HCT116 (cell line): ENCODE measurements at regions not wholly inside any gene's neighbourhood (a gene's known extent, or its start where the extent isn't known, plus 50 kb on each side); places are given as distances from the start of the nearest gene placed in this dataset.

Experiments
- ATAC-seq: fragments of 200-7000 bp; cut with Tn5 transposase; 2 replicates; pipeline ENCODE4 v1.9.1; 2020; ENCODE audit warnings: mild to moderate bottlenecking, moderate library complexity
- BruUV-seq: library from RNA; stranded (reverse); fragments of 400-500 nt; replicated peaks from 2 replicates; lab custom pipeline; 2021; lab: Mats Ljungman, UMichigan
- CTCF ChIA-PET: fragments of 300-600 bp; sonication (Branson Sonifier 250); formaldehyde crosslinking; loops from one replicate; lab custom pipeline; 2021; ENCODE audit warnings: antibody characterized with exemption; lab: Charles Lee
- POLR2A ChIA-PET: fragments of 300-600, 350-600 bp; sonication (Branson Sonifier 250); formaldehyde crosslinking; loops from one replicate; lab custom pipeline; 2021; ENCODE audit warnings: antibody characterized with exemption; lab: Charles Lee
- RAD21 ChIA-PET, 2 experiments: fragments of 300-600 bp; sonication (Branson Sonifier 250); formaldehyde crosslinking; loops; one replicate each; lab custom pipeline; 2023; ENCODE audit warnings: low total read pairs in 2 of 2; ENCODE audit not compliant: uncharacterized antibody in 2 of 2, unreplicated experiment in 2 of 2, low non-redundant PET in 1 of 2; lab: Charles Lee
- DNase-seq: peaks from one replicate; pipeline ENCODE4 v3.0.0-alpha.2; 2010; ENCODE audit warnings: low read depth, low spot score
- H2AFZ ChIP-seq: fragments of 200-600 bp; shearing (Covaris generic), sonication (generic); 2 replicates; pipeline ENCODE4 v1.6.1; 2017; ENCODE audit warnings: low read depth, mixed run types, mixed read lengths, antibody characterized with exemption, low read length; ENCODE audit not compliant: poor library complexity, severe bottlenecking
- H3K27ac ChIP-seq: 2 replicates; pipeline ENCODE4 v1.5.1; 2012; ENCODE audit warnings: low read depth, low read length
- H3K27me3 ChIP-seq: fragments of 200-600 bp; sonication (generic); 2 replicates; pipeline ENCODE4 v1.6.1; 2016; ENCODE audit warnings: mixed run types, low read length, mixed read lengths; ENCODE audit not compliant: insufficient read depth
- H3K36me3 ChIP-seq, 2 experiments: fragments of 200-500 bp in 1 of 2; fragments of 200-600 bp in 1 of 2; sonication (Bioruptor generic) in 1 of 2; sonication (generic) in 1 of 2; 2 replicates each; pipeline versions ENCODE4 v1.5.1 to v1.6.1; 2014 to 2016; ENCODE audit warnings: low read length in 2 of 2, inconsistent platforms in 1 of 2, mixed read lengths in 1 of 2, mixed run types in 1 of 2; ENCODE audit not compliant: insufficient read depth in 2 of 2, control insufficient read depth in 1 of 2
- H3K4me1 ChIP-seq, 2 experiments: fragments of 200-600 bp in 1 of 2; sonication (generic) in 1 of 2; 2 replicates each; pipeline versions ENCODE4 v1.5.1 to v1.6.1; 2012 to 2017; ENCODE audit warnings: low read length in 2 of 2, inconsistent platforms in 1 of 2, mild to moderate bottlenecking in 1 of 2, mixed read lengths in 1 of 2, mixed run types in 1 of 2, moderate library complexity in 1 of 2; ENCODE audit not compliant: insufficient read depth in 2 of 2, control insufficient read depth in 1 of 2
- H3K4me2 ChIP-seq: fragments of 200-600 bp; sonication (generic); 2 replicates; pipeline ENCODE4 v1.6.1; 2017; ENCODE audit warnings: mixed run types, low read length, mixed read lengths
- H3K4me3 ChIP-seq, 2 experiments: fragments of 200-600 bp in 1 of 2; sonication (generic) in 1 of 2; replicated peaks in 1 of 2; 2 replicates each; pipeline ENCODE4 v1.5.1; 2011 to 2016; ENCODE audit warnings: low read length in 2 of 2, control low read depth in 1 of 2, low read depth in 1 of 2, mild to moderate bottlenecking in 1 of 2, mixed read lengths in 1 of 2, mixed run types in 1 of 2
- H3K79me2 ChIP-seq: fragments of 200-600 bp; sonication (generic); 2 replicates; pipeline ENCODE4 v1.6.1; 2017; ENCODE audit warnings: mild to moderate bottlenecking, mixed run types, low read length, moderate library complexity, mixed read lengths; ENCODE audit not compliant: insufficient read depth
- H3K9ac ChIP-seq: fragments of 200-600 bp; sonication (generic); 2 replicates; pipeline ENCODE4 v1.6.1; 2016; ENCODE audit warnings: low read length, mixed read lengths
- H3K9me2 ChIP-seq: fragments of 200-600 bp; sonication (generic), shearing (Covaris generic); 2 replicates; pipeline ENCODE4 v1.6.1; 2017; ENCODE audit warnings: mixed run types, mild to moderate bottlenecking, moderate library complexity; ENCODE audit not compliant: insufficient read depth
- H3K9me3 ChIP-seq, 2 experiments: fragments of 200-500 bp in 1 of 2; fragments of 200-600 bp in 1 of 2; sonication (Bioruptor generic) in 1 of 2; sonication (generic) in 1 of 2; 2 replicates each; pipeline ENCODE4 v1.6.1; 2014 to 2017; ENCODE audit warnings: low read length in 2 of 2, mixed read lengths in 2 of 2, inconsistent platforms in 1 of 2, low read depth in 1 of 2, mild to moderate bottlenecking in 1 of 2, mixed run types in 1 of 2, moderate library complexity in 1 of 2; ENCODE audit not compliant: control insufficient read depth in 1 of 2, insufficient read depth in 1 of 2
- H4K20me1 ChIP-seq: fragments of 200-600 bp; sonication (generic), shearing (Covaris generic); 2 replicates; pipeline ENCODE4 v1.6.1; 2017; ENCODE audit warnings: mixed run types, mild to moderate bottlenecking, moderate library complexity; ENCODE audit not compliant: insufficient read depth
- CBX3 ChIP-seq: IDR thresholded peaks from 2 replicates; pipeline ENCODE4 v1.6.1; 2012; ENCODE audit warnings: low read depth
- EGR1 ChIP-seq: IDR thresholded peaks from 2 replicates; pipeline ENCODE4 v1.6.1; 2012; ENCODE audit warnings: low read depth
- ELF1 ChIP-seq: IDR thresholded peaks from 2 replicates; pipeline ENCODE4 v1.6.1; 2012; ENCODE audit warnings: low read depth, borderline replicate concordance
- EZH2 ChIP-seq: fragments of 200-600 bp; sonication (generic); IDR thresholded peaks from 2 replicates; pipeline ENCODE4 v1.6.1; 2017; ENCODE audit warnings: antibody characterized with exemption, mixed run types
- EZH2phosphoT487 ChIP-seq: fragments of 200-600 bp; IDR thresholded peaks from 2 replicates; pipeline ENCODE4 v1.6.1; 2018; ENCODE audit warnings: antibody characterized with exemption, borderline replicate concordance
- FOSL1 ChIP-seq: IDR thresholded peaks from 2 replicates; pipeline ENCODE4 v1.6.1; 2012; ENCODE audit warnings: low read depth
- JUND ChIP-seq: IDR thresholded peaks from 2 replicates; pipeline ENCODE4 v1.6.1; 2012
- POLR2A ChIP-seq: IDR thresholded peaks from 2 replicates; pipeline ENCODE4 v1.7.0; 2011; ENCODE audit warnings: borderline replicate concordance; ENCODE audit not compliant: insufficient read depth, insufficient read length; ENCODE audit errors: extremely low read depth
- POLR2AphosphoS5 ChIP-seq: IDR thresholded peaks from 2 replicates; pipeline ENCODE4 v1.6.1; 2011; ENCODE audit warnings: mild to moderate bottlenecking, low read depth, low read length, moderate library complexity
- RAD21 ChIP-seq: IDR thresholded peaks from 2 replicates; pipeline ENCODE4 v1.6.1; 2012; ENCODE audit warnings: low read depth, mild to moderate bottlenecking
- SIN3A ChIP-seq: IDR thresholded peaks from 2 replicates; pipeline ENCODE4 v1.6.1; 2012; ENCODE audit warnings: low read depth
- SRF ChIP-seq: IDR thresholded peaks from 2 replicates; pipeline ENCODE4 v1.6.1; 2012; ENCODE audit warnings: low read depth
- TCF7L2 ChIP-seq: IDR thresholded peaks from 2 replicates; pipeline ENCODE4 v1.7.0; 2011; ENCODE audit warnings: borderline replicate concordance, inconsistent platforms; ENCODE audit not compliant: insufficient read depth, insufficient read length; ENCODE audit errors: extremely low read depth
- YY1 ChIP-seq: IDR thresholded peaks from 2 replicates; pipeline ENCODE4 v1.6.1; 2011; ENCODE audit warnings: low read length, low read depth, moderate library complexity, mild to moderate bottlenecking; ENCODE audit not compliant: insufficient replicate concordance; ENCODE audit errors: extremely low read depth
- ZFX ChIP-seq: fragments of 450-650 bp; IDR thresholded peaks from 2 replicates; pipeline ENCODE4 v1.6.1; 2017
- ZNF274 ChIP-seq: fragments of 200-500 bp; sonication (Bioruptor generic); IDR thresholded peaks from 2 replicates; pipeline ENCODE4 v1.6.1; 2014; ENCODE audit warnings: mild to moderate bottlenecking, low read depth, low read length, inconsistent platforms
- intact Hi-C: fragments of 100-400 bp; cut with micrococcal nuclease; formaldehyde crosslinking; loops from 2 replicates; pipeline ENCODE4 v1.10.0; 2022
- TF ChIP-seq, protein P1 (sequence below), 3 experiments: fragments of 200-600 bp in 1 of 3; sonication (generic) in 1 of 3; IDR thresholded peaks in 2 of 3; conservative IDR thresholded peaks in 1 of 3; 2 replicates each; pipeline ENCODE4 v1.5.1; 2012 to 2017; ENCODE audit warnings: low read depth in 2 of 3, low read length in 2 of 3, antibody characterized with exemption in 1 of 3, borderline replicate concordance in 1 of 3, control low read depth in 1 of 3, mild to moderate bottlenecking in 1 of 3, mixed read lengths in 1 of 3, mixed run types in 1 of 3, moderate library complexity in 1 of 3; ENCODE audit not compliant: insufficient read depth in 1 of 3
- TF ChIP-seq, protein P2 (sequence below): IDR thresholded peaks from 2 replicates; pipeline ENCODE4 v1.6.1; 2011; ENCODE audit warnings: mild to moderate bottlenecking, low read length, moderate library complexity; ENCODE audit not compliant: insufficient replicate concordance; ENCODE audit errors: extremely low read depth
- TF ChIP-seq, protein P3 (sequence below): IDR thresholded peaks from 2 replicates; pipeline ENCODE4 v1.6.1; 2012

DNA sequence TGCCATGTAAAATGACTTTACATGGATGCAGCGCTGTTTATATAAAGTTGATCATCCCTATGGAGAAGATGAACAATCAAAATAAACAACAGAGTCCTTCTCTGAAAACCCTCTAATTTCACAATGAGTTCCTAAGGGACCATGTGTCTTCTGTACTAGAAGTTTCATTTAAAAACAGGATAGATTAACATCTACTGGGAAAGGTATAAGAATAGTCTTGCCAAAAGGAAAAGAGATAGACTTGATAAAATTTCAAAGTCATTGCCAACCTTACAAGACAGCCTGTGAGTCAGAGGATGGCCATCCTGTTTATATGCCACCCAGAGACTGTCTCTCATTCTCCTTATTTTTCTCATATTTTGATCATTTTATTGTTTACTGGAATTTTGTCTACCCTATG lies 367.1 kb upstream of the PDE4D start:
- Histone ChIP-seq H3K79me2 (no peaks in the 10 kb centered on the region), H4K20me1 (no peaks in the 10 kb centered on the region; the same call in 1 of the 2 replicates), H3K36me3 (no peaks in the 10 kb centered on the region), H3K4me1 (no peaks in the 10 kb centered on the region), H3K9ac (no peak overlapping the region), H3K9me3 (no peaks in the 10 kb centered on the region), H2AFZ (no peak overlapping the region), H3K4me2 (no peak overlapping the region), H3K9me2 (no peaks in the 10 kb centered on the region), H3K4me3 (no peak overlapping the region), H3K27me3 (peaks cover 38% of the 10 kb centered on the region), H3K27ac (no peak overlapping the region)
- no peak for ATAC-seq
- DNase-seq: no peak
- intact Hi-C loops: no loop called here
- no TSS peak for BruUV-seq
- ChIA-PET POLR2A (no interaction called here), RAD21 (no interaction called here), CTCF (no interaction called here)
- no peak for TF ChIP-seq CBX3
- no peak for TF ChIP-seq JUND
- no peak for TF ChIP-seq ZNF274
- TF ChIP-seq ZFX: no peak
- TF ChIP-seq ELF1: no peak
- no peak for TF ChIP-seq FOSL1
- TF ChIP-seq RAD21: no peak
- TF ChIP-seq SIN3A: no peak
- no peak for TF ChIP-seq TCF7L2
- no peak for TF ChIP-seq SRF
- no peak for TF ChIP-seq POLR2A
- TF ChIP-seq, protein P1, sequence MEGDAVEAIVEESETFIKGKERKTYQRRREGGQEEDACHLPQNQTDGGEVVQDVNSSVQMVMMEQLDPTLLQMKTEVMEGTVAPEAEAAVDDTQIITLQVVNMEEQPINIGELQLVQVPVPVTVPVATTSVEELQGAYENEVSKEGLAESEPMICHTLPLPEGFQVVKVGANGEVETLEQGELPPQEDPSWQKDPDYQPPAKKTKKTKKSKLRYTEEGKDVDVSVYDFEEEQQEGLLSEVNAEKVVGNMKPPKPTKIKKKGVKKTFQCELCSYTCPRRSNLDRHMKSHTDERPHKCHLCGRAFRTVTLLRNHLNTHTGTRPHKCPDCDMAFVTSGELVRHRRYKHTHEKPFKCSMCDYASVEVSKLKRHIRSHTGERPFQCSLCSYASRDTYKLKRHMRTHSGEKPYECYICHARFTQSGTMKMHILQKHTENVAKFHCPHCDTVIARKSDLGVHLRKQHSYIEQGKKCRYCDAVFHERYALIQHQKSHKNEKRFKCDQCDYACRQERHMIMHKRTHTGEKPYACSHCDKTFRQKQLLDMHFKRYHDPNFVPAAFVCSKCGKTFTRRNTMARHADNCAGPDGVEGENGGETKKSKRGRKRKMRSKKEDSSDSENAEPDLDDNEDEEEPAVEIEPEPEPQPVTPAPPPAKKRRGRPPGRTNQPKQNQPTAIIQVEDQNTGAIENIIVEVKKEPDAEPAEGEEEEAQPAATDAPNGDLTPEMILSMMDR (IDR thresholded peaks at IDR 0.05 in 2 of 3, conservative IDR thresholded peaks at IDR 0.05 in 1 of 3; ENCODE audit: borderline replicate concordance in 1 of 3, insufficient read depth in 1 of 3, low read depth in 2 of 3, low read length in 2 of 3): no peak
- no peak for TF ChIP-seq YY1
- TF ChIP-seq POLR2AphosphoS5: no peak
- no peak for TF ChIP-seq EZH2phosphoT487
- TF ChIP-seq, protein P2, sequence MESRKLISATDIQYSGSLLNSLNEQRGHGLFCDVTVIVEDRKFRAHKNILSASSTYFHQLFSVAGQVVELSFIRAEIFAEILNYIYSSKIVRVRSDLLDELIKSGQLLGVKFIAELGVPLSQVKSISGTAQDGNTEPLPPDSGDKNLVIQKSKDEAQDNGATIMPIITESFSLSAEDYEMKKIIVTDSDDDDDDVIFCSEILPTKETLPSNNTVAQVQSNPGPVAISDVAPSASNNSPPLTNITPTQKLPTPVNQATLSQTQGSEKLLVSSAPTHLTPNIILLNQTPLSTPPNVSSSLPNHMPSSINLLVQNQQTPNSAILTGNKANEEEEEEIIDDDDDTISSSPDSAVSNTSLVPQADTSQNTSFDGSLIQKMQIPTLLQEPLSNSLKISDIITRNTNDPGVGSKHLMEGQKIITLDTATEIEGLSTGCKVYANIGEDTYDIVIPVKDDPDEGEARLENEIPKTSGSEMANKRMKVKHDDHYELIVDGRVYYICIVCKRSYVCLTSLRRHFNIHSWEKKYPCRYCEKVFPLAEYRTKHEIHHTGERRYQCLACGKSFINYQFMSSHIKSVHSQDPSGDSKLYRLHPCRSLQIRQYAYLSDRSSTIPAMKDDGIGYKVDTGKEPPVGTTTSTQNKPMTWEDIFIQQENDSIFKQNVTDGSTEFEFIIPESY: no peak
- TF ChIP-seq, protein P3, sequence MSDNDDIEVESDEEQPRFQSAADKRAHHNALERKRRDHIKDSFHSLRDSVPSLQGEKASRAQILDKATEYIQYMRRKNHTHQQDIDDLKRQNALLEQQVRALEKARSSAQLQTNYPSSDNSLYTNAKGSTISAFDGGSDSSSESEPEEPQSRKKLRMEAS: no peak
- no peak for TF ChIP-seq EZH2
- no peak for TF ChIP-seq EGR1
